ENCODE measurements at regions not wholly inside any gene's neighbourhood (a gene's known extent, or its start where the extent isn't known, plus 50 kb on each side); places are given as distances from the start of the nearest gene placed in this dataset.

GRCh38 chr9:103919605-103920209, 174.4 kb upstream of the SMC2 start:
- DNase-seq (ENCODE audit: low spot score in 2 of 2), result no peak

GRCh38 chr9:103928442-103928841, 165.7 kb upstream of the SMC2 start:
- no peaks in the 10 kb centered on the region for H3K36me3 Mint-ChIP-seq
- H3K4me1 Mint-ChIP-seq, result no peaks in the 10 kb centered on the region
- DNase-seq (ENCODE audit: low spot score in 2 of 2) (no peak), ATAC-seq (ENCODE audit: low read depth) (no peak)
- no peaks in the 10 kb centered on the region for H3K9me3 Mint-ChIP-seq
- H3K27ac Mint-ChIP-seq, result no peak overlapping the region
- no peak overlapping the region for H3K4me3 Mint-ChIP-seq
- peaks cover 2% of the 10 kb centered on the region for H3K27me3 Mint-ChIP-seq

More at GRCh38 chr9:103919605-103920209, 174.4 kb upstream of the SMC2 start:
- no peaks in the 10 kb centered on the region for H3K4me1 Mint-ChIP-seq
- H3K4me3 Mint-ChIP-seq, result no peak overlapping the region
- ATAC-seq (ENCODE audit: low read depth), result no peak
- no peaks in the 10 kb centered on the region for H3K36me3 Mint-ChIP-seq
- no peaks in the 10 kb centered on the region for H3K27me3 Mint-ChIP-seq
- no peak overlapping the region for H3K27ac Mint-ChIP-seq
- H3K9me3 Mint-ChIP-seq, result no peaks in the 10 kb centered on the region

DNA sequence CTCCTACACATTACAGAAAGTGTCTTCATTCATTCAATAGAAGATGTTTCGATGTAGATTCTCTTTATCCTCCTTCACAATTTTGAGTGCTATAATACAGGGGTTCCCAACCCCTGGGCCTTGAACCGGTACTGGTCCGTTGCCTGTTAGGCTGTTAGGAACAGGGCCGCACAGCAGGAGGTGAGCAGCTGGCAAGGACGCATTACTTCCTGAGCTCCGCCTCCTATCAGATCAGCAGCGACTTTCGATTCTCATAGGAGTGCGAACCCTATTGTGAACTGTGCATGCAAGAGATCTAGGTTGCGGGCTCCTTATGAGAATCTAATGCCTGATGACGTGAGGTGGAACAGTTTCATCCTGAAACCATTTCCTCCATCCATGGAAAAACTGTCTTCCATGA, 153.0 kb upstream of the SMC2 start:
- DNase-seq (ENCODE audit: low spot score in 2 of 2) (no peak), ATAC-seq (ENCODE audit: low read depth) (no peak)
- Mint-ChIP-seq H3K4me1 (no peaks in the 10 kb centered on the region), H3K27ac (no peak overlapping the region), H3K36me3 (no peaks in the 10 kb centered on the region), H3K4me3 (no peak overlapping the region), H3K9me3 (peaks cover 1% of the 10 kb centered on the region), H3K27me3 (no peaks in the 10 kb centered on the region)

DNA sequence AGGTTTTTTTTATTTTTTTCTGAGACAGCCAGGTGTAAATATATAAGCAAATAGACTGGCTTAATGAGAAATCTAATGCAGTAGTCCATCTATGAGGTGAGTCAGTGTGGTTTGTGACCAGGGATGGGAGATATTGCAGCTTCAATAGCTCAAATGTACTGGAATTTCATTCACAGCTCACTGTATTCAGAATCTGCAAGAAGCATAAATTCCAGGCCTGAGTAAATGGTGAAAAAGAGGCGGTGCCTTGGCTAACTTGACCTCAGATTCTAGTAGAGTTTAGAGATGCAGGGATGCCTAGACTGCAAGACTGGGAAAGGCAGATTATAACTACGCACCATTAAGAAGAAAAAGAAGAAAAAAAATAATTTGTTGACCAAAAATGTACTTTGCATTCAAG, 151.9 kb upstream of the SMC2 start:
- no peaks in the 10 kb centered on the region for H3K36me3 Mint-ChIP-seq

DNA sequence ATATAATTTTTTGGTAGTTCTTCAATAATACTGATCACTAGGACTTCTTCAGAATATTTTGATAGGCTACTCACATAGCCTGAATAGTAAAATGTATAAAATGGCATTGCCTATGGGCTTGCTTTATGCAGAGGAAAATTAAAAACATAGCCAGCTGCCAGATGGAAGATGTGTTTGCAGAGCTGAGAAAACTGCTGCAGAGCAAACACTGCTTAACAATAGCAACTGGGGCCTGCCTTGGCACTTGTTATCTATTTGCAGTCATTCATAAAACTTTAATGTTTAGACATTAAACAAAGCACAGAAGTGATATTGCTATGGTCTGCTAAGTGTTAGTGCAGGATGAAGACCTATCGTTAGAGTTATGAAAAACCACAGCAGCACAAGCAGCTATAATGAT, 151.5 kb upstream of the SMC2 start:
- no peaks in the 10 kb centered on the region for H3K27me3 Mint-ChIP-seq
- H3K4me3 Mint-ChIP-seq, result no peak overlapping the region
- no peaks in the 10 kb centered on the region for H3K4me1 Mint-ChIP-seq
- DNase-seq (ENCODE audit: low spot score in 2 of 2) (no peak), ATAC-seq (ENCODE audit: low read depth) (no peak)
- H3K9me3 Mint-ChIP-seq, result peaks cover 1% of the 10 kb centered on the region
- no peak overlapping the region for H3K27ac Mint-ChIP-seq
- H3K36me3 Mint-ChIP-seq, result no peaks in the 10 kb centered on the region

More for the DNA sequence above, 151.9 kb upstream of the SMC2 start:
- no peak overlapping the region for H3K4me3 Mint-ChIP-seq
- peaks cover 1% of the 10 kb centered on the region for H3K9me3 Mint-ChIP-seq
- no peak overlapping the region for H3K27ac Mint-ChIP-seq
- no peaks in the 10 kb centered on the region for H3K4me1 Mint-ChIP-seq
- no peak for ATAC-seq (ENCODE audit: low read depth)
- DNase-seq (ENCODE audit: low spot score in 2 of 2), result no peak
- H3K27me3 Mint-ChIP-seq, result no peaks in the 10 kb centered on the region

DNA sequence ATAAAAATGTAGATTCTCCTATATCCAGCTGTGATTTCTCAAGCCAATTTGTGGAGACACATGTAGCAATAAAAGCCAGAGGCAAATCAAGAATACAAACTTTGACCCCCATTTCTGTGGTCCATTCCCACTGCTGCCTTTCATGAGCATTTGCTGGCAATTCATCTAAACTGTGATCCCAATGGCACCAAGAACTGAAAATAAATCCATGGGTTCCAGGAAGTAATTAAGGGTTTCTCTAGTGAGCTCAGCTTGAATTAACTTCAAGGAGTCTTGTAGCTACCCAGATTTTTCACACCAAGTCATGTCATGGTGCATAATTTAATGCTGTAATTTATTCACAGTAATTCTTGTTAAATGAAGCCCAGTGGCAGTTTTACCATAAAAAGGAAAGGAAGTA, 145.0 kb upstream of the SMC2 start:
- H3K9me3 Mint-ChIP-seq, result peaks cover 5% of the 10 kb centered on the region
- no peak overlapping the region for H3K27ac Mint-ChIP-seq
- ATAC-seq (ENCODE audit: low read depth), result no peak
- H3K4me3 Mint-ChIP-seq, result no peak overlapping the region
- no peak for DNase-seq (ENCODE audit: low spot score in 2 of 2)
- no peaks in the 10 kb centered on the region for H3K4me1 Mint-ChIP-seq
- H3K36me3 Mint-ChIP-seq, result no peaks in the 10 kb centered on the region
- no peaks in the 10 kb centered on the region for H3K27me3 Mint-ChIP-seq

DNA sequence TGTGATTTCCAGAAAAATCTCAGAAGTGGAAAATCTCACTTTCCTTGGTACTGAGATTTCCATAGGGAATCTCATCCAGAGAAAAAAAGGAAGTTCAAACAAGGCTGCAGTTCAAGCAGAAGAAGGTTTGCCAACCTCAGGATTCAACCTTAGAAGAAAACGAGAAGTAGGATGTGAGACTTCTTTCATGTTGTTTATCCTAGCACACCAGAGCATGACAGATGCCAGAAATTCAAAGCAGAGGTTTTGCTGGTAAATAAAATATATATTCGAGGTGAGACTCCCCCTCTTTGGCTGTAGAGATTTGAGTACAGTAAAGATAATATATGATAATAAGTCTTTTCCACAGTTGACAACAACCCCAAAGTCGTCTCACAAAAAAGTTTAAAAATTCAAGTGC, 116.9 kb upstream of the SMC2 start:
- Mint-ChIP-seq H3K4me3 (no peak overlapping the region), H3K36me3 (no peaks in the 10 kb centered on the region), H3K4me1 (no peaks in the 10 kb centered on the region), H3K27me3 (no peaks in the 10 kb centered on the region), H3K27ac (no peak overlapping the region), H3K9me3 (no peaks in the 10 kb centered on the region)
- no peak for DNase-seq (ENCODE audit: low spot score in 2 of 2)
- ATAC-seq (ENCODE audit: low read depth), result no peak

GRCh38 chr9:103978396-103978795, 115.7 kb upstream of the SMC2 start:
- Mint-ChIP-seq H3K9me3 (no peaks in the 10 kb centered on the region), H3K27me3 (no peaks in the 10 kb centered on the region), H3K4me1 (no peaks in the 10 kb centered on the region), H3K4me3 (no peak overlapping the region), H3K36me3 (no peaks in the 10 kb centered on the region), H3K27ac (no peak overlapping the region)
- no peak for ATAC-seq (ENCODE audit: low read depth)
- DNase-seq (ENCODE audit: low spot score in 2 of 2), result no peak

DNA sequence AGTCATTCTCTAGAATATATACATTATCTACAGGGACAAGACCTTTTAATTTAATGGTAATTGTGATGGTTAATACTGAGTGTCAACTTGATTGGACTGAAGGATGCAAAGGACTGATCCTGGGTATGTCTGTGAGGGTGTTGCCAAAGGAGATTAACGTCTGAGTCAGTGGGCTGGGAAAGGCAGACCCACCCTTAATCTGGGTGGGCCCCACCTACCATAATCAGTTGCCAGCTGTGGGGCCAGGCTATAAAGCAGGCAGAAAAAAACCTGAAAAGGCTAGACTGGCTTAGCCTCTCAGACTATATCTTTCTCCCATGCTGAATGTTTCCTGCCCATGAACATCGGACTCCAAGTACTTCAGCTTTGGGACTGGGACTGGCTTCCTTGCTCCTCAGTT, 112.2 kb upstream of the SMC2 start:
- no peaks in the 10 kb centered on the region for H3K4me1 Mint-ChIP-seq
- no peak overlapping the region for H3K4me3 Mint-ChIP-seq
- ATAC-seq (ENCODE audit: low read depth) (no peak), DNase-seq (ENCODE audit: low spot score in 2 of 2) (no peak)
- H3K27ac Mint-ChIP-seq, result no peak overlapping the region
- no peaks in the 10 kb centered on the region for H3K27me3 Mint-ChIP-seq
- H3K9me3 Mint-ChIP-seq, result no peaks in the 10 kb centered on the region
- H3K36me3 Mint-ChIP-seq, result no peaks in the 10 kb centered on the region

GRCh38 chr9:103985077-103985476, 109.0 kb upstream of the SMC2 start:
- H3K36me3 Mint-ChIP-seq, result no peaks in the 10 kb centered on the region
- no peak for DNase-seq (ENCODE audit: low spot score in 2 of 2)

GRCh38 chr9:103988821-103989220, 105.3 kb upstream of the SMC2 start:
- Mint-ChIP-seq H3K4me1 (no peaks in the 10 kb centered on the region), H3K27me3 (no peaks in the 10 kb centered on the region), H3K4me3 (no peak overlapping the region), H3K9me3 (no peaks in the 10 kb centered on the region), H3K36me3 (no peaks in the 10 kb centered on the region), H3K27ac (no peak overlapping the region)
- no peak for ATAC-seq (ENCODE audit: low read depth)
- DNase-seq (ENCODE audit: low spot score in 2 of 2), result no peak

More at GRCh38 chr9:103985077-103985476, 109.0 kb upstream of the SMC2 start:
- Mint-ChIP-seq H3K9me3 (no peaks in the 10 kb centered on the region), H3K27me3 (no peaks in the 10 kb centered on the region), H3K27ac (no peak overlapping the region), H3K4me1 (no peaks in the 10 kb centered on the region), H3K4me3 (no peak overlapping the region)
- ATAC-seq (ENCODE audit: low read depth), result no peak

DNA sequence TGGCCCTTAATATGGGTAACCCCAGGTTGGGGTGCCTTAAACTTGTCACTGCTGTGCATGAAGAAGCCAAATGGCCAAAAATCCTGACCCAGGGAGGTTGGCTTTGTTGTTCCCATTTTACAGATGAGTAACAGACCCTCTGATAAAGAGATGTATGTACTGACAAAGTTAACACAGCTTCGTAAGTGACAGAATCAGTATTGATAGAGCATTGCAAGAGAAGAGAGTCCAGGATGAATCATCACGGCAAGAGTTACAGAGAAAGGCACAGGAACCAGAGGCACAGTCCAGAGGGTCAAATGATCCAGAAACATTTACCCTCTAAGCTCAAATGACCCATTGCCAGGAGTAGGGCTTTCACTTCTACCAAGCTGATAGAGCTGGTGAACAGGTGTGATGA, 103.8 kb upstream of the SMC2 start:
- Mint-ChIP-seq H3K4me3 (no peak overlapping the region), H3K9me3 (peaks cover under 1% of the 10 kb centered on the region), H3K27me3 (no peaks in the 10 kb centered on the region)

DNA sequence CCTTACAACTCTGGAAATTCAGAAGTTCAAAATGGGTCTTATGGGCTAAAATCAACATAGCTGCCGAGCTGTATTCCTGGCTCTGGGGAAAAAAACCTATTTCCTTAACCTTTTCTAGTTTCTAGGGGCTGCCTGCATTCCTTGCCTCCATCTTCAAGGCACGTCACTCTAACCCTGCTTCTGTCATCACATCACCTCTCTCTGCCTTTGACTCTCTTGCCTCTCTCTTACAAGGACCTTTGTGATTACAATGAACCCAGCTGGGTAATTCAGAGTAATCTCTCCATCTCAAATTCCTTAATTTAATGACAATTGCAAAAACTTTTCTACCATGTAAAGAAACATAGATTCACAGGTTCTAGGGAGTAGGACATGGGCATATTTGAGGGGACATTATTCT, 103.1 kb upstream of the SMC2 start:
- H3K36me3 Mint-ChIP-seq, result no peaks in the 10 kb centered on the region
- no peaks in the 10 kb centered on the region for H3K27me3 Mint-ChIP-seq
- H3K27ac Mint-ChIP-seq, result no peak overlapping the region
- no peak for DNase-seq (ENCODE audit: low spot score in 2 of 2)
- H3K4me3 Mint-ChIP-seq, result no peak overlapping the region
- no peaks in the 10 kb centered on the region for H3K4me1 Mint-ChIP-seq
- no peak for ATAC-seq (ENCODE audit: low read depth)
- H3K9me3 Mint-ChIP-seq, result peaks cover 2% of the 10 kb centered on the region

More for the DNA sequence above, 103.8 kb upstream of the SMC2 start:
- DNase-seq (ENCODE audit: low spot score in 2 of 2), result no peak
- ATAC-seq (ENCODE audit: low read depth), result no peak
- Mint-ChIP-seq H3K36me3 (no peaks in the 10 kb centered on the region), H3K4me1 (no peaks in the 10 kb centered on the region), H3K27ac (no peak overlapping the region)

DNA sequence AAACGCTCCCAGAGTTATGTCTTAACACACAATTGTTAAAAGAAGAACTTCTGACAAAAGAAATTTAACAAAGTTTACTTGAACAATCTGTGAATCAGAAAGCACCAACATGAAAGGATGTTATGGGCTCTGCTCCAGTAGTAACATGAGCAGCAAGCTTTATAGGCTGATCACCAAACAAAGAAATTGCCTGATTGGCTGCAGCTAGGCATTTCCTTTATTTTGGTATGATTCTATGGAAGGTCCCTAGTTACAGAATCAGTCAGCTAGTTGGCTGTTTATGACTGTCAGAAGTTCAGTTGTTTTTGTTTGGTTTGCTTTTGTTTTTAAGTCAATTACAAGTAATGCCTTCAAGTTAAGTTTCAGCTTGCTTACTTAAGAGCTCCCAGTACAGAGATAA, 102.4 kb upstream of the SMC2 start:
- no peak overlapping the region for H3K4me3 Mint-ChIP-seq
- H3K27me3 Mint-ChIP-seq, result no peaks in the 10 kb centered on the region

GRCh38 chr9:103992938-103993579, 101.0 kb upstream of the SMC2 start:
- no peak for DNase-seq (ENCODE audit: low spot score in 2 of 2)
- Mint-ChIP-seq H3K4me1 (no peaks in the 10 kb centered on the region), H3K27ac (no peak overlapping the region), H3K4me3 (no peak overlapping the region), H3K27me3 (no peaks in the 10 kb centered on the region), H3K36me3 (no peaks in the 10 kb centered on the region), H3K9me3 (peaks cover 2% of the 10 kb centered on the region)
- ATAC-seq (ENCODE audit: low read depth), result no peak

More for the DNA sequence above, 102.4 kb upstream of the SMC2 start:
- H3K27ac Mint-ChIP-seq, result no peak overlapping the region
- DNase-seq (ENCODE audit: low spot score in 2 of 2) (no peak), ATAC-seq (ENCODE audit: low read depth) (no peak)
- peaks cover 2% of the 10 kb centered on the region for H3K9me3 Mint-ChIP-seq
- H3K36me3 Mint-ChIP-seq, result no peaks in the 10 kb centered on the region
- no peaks in the 10 kb centered on the region for H3K4me1 Mint-ChIP-seq
